HEK293 (cell line): ENCODE measurements at regions not wholly inside any gene's neighbourhood (a gene's known extent, or its start where the extent isn't known, plus 50 kb on each side); places are given as distances from the start of the nearest gene placed in this dataset.

Experiments
- CTCF ChIP-seq: fragments of 450-650 bp; formaldehyde crosslinking; IDR thresholded peaks from 2 replicates; pipeline ENCODE4 v1.5.1; 2016; ENCODE audit warnings: missing biosample characterization, missing genetic modification characterization
- KLF16 ChIP-seq: fragments of 450-650 bp; formaldehyde crosslinking; IDR thresholded peaks from 2 replicates; pipeline ENCODE4 v1.5.1; 2017; ENCODE audit warnings: missing biosample characterization, missing genetic modification characterization
- PRDM4 ChIP-seq: fragments of 450-650 bp; formaldehyde crosslinking; IDR thresholded peaks from 2 replicates; pipeline ENCODE4 v1.5.1; 2017; ENCODE audit warnings: missing biosample characterization, missing genetic modification characterization
- RBAK ChIP-seq: fragments of 450-650 bp; formaldehyde crosslinking; IDR thresholded peaks from 2 replicates; pipeline ENCODE4 v1.5.1; 2016; ENCODE audit warnings: missing biosample characterization, missing genetic modification characterization
- REPIN1 ChIP-seq: fragments of 450-650 bp; formaldehyde crosslinking; IDR thresholded peaks from 2 replicates; pipeline ENCODE4 v1.5.1; 2017; ENCODE audit warnings: missing biosample characterization, missing genetic modification characterization, low read depth
- REST ChIP-seq: fragments of 450-650 bp; formaldehyde crosslinking; IDR thresholded peaks from 2 replicates; pipeline ENCODE4 v1.5.1; 2016; ENCODE audit warnings: missing biosample characterization, missing genetic modification characterization
- YY1 ChIP-seq: fragments of 450-650 bp; formaldehyde crosslinking; IDR thresholded peaks from 2 replicates; pipeline ENCODE4 v1.5.1; 2018; ENCODE audit warnings: missing biosample characterization, missing genetic modification characterization
- ZNF138 ChIP-seq: fragments of 450-650 bp; formaldehyde crosslinking; IDR thresholded peaks from 2 replicates; pipeline ENCODE4 v1.5.1; 2016; ENCODE audit warnings: missing biosample characterization, missing genetic modification characterization, borderline replicate concordance
- ZNF174 ChIP-seq: fragments of 450-650 bp; formaldehyde crosslinking; IDR thresholded peaks from 2 replicates; pipeline ENCODE4 v1.5.0; 2017; ENCODE audit warnings: missing biosample characterization, mild to moderate bottlenecking, missing genetic modification characterization
- ZNF274 ChIP-seq, 2 experiments: fragments of 200-500 bp in 1 of 2; fragments of 450-650 bp in 1 of 2; sonication (Bioruptor generic) in 1 of 2; formaldehyde crosslinking in 1 of 2; IDR thresholded peaks; 2 replicates each; pipeline versions ENCODE4 v1.5.1 to v1.6.1; 2014 to 2016; ENCODE audit warnings: borderline replicate concordance in 1 of 2, inconsistent platforms in 1 of 2, low read length in 1 of 2, missing biosample characterization in 1 of 2, missing genetic modification characterization in 1 of 2
- ZNF416 ChIP-seq: fragments of 450-650 bp; formaldehyde crosslinking; IDR thresholded peaks from 2 replicates; pipeline ENCODE4 v1.5.1; 2016; ENCODE audit warnings: missing biosample characterization, missing genetic modification characterization
- ZNF423 ChIP-seq: fragments of 450-650 bp; formaldehyde crosslinking; IDR thresholded peaks from 2 replicates; pipeline ENCODE4 v1.5.1; 2016; ENCODE audit warnings: missing biosample characterization, missing genetic modification characterization
- ZNF76 ChIP-seq: fragments of 450-650 bp; formaldehyde crosslinking; IDR thresholded peaks from 2 replicates; pipeline ENCODE4; 2016; ENCODE audit warnings: low read depth, missing biosample characterization, missing genetic modification characterization, borderline replicate concordance
- TF ChIP-seq, protein P1 (sequence below): fragments of 450-650 bp; formaldehyde crosslinking; optimal IDR thresholded peaks from 2 replicates; pipeline ENCODE3; 2016; ENCODE audit warnings: missing biosample characterization, mild to moderate bottlenecking, missing genetic modification characterization

DNA sequence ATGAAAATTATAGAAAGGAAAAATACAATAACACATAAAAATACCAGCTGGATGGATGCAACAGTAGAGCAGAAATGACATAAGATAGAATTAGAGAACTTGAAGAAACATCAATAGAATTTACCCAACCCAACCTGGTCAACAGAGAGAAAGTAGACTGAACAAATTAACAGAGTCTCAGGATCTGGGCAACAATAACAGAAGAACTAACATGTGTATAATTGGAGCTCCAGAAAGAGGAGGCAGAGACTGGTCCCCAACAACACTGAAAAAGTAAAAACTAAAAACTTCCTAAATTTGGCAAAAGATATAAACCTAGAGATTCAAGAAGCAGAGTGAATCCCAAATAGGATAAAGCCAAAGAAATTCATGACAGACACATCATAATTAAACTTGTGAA is 458.8 kb downstream of the RPS24 start:
- TF ChIP-seq CTCF (tag by site-specific recombination) (no peak), REPIN1 (tag by site-specific recombination) (no peak), RBAK (tag by site-specific recombination) (no peak), REST (tag by site-specific recombination) (no peak), ZNF274 (IDR thresholded peaks at IDR 0.05; ENCODE audit: low read length) (no peak), ZNF274 (tag by site-specific recombination; IDR thresholded peaks at IDR 0.05; ENCODE audit: borderline replicate concordance) (no peak), ZNF138 (no peak), ZNF416 (tag by site-specific recombination) (no peak), ZNF174 (tag by site-specific recombination) (no peak), ZNF423 (tag by site-specific recombination) (no peak), KLF16 (tag by site-specific recombination) (no peak), YY1 (tag by site-specific recombination) (no peak), ZNF76 (tag by site-specific recombination) (no peak), PRDM4 (tag by site-specific recombination) (no peak)
- TF ChIP-seq, protein P1, sequence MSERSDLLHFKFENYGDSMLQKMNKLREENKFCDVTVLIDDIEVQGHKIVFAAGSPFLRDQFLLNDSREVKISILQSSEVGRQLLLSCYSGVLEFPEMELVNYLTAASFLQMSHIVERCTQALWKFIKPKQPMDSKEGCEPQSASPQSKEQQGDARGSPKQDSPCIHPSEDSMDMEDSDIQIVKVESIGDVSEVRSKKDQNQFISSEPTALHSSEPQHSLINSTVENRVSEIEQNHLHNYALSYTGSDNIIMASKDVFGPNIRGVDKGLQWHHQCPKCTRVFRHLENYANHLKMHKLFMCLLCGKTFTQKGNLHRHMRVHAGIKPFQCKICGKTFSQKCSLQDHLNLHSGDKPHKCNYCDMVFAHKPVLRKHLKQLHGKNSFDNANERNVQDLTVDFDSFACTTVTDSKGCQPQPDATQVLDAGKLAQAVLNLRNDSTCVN (tag by site-specific recombination), result no peak
